C4-2B (cell line): ENCODE measurements at regions not wholly inside any gene's neighbourhood (a gene's known extent, or its start where the extent isn't known, plus 50 kb on each side); places are given as distances from the start of the nearest gene placed in this dataset.

ENCODE experiments used
- H3K27ac ChIP-seq: fragments of 450-650 bp; 2 replicates; pipeline ENCODE4 v1.5.1; 2017
- ZFX ChIP-seq: fragments of 450-650 bp; IDR thresholded peaks from 2 replicates; pipeline ENCODE4 v1.6.1; 2017
- TF ChIP-seq, protein P1 (sequence below): fragments of 450-650 bp; conservative IDR thresholded peaks from 2 replicates; pipeline ENCODE4 v1.5.1; 2017; ENCODE audit warnings: mild to moderate bottlenecking

DNA sequence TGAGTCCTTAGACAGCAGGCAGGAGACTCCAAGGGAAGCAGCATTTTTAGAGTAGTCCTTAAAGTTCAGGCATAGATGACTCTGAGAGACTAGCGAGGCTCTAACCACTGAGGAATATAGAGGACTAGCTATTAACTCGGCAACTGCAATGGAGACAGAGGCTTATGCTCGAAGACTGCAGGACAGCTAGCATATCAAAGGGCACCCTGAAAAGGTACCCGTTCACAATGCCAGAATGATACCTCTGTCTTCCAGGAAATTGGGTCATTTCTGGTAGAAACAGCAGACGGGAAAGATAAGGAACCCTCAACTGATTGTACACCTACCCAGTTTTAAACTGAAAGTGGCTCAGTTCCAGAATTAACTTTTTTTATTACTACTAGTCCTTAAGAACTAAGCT is 1204.0 kb upstream of the ZEB2 start:
- H3K27ac ChIP-seq, result no peak overlapping the region
- TF ChIP-seq ZFX, result no peak
- TF ChIP-seq, protein P1, sequence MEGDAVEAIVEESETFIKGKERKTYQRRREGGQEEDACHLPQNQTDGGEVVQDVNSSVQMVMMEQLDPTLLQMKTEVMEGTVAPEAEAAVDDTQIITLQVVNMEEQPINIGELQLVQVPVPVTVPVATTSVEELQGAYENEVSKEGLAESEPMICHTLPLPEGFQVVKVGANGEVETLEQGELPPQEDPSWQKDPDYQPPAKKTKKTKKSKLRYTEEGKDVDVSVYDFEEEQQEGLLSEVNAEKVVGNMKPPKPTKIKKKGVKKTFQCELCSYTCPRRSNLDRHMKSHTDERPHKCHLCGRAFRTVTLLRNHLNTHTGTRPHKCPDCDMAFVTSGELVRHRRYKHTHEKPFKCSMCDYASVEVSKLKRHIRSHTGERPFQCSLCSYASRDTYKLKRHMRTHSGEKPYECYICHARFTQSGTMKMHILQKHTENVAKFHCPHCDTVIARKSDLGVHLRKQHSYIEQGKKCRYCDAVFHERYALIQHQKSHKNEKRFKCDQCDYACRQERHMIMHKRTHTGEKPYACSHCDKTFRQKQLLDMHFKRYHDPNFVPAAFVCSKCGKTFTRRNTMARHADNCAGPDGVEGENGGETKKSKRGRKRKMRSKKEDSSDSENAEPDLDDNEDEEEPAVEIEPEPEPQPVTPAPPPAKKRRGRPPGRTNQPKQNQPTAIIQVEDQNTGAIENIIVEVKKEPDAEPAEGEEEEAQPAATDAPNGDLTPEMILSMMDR, result no peak

DNA sequence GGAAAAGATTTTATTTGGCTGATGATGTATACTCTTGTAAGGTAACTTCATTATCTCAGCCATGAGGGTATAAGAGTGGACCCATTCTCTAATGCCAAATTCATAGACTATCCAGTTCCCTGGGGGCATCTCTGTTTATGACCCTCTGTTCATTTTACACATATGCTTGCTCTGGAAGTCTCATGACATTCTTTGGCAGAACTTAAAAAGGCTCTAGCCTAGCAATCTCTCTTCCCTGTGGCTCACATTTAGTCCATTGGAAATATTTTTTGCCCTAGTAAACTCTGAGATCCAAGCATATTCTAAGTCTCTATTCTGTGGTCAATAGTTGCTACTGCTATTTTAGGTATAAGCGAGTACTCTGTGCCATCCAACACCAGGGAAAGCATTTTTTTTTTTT is 1201.8 kb upstream of the ZEB2 start:
- no peak overlapping the region for H3K27ac ChIP-seq
- TF ChIP-seq, protein P1, result no peak
- TF ChIP-seq ZFX, result no peak

DNA sequence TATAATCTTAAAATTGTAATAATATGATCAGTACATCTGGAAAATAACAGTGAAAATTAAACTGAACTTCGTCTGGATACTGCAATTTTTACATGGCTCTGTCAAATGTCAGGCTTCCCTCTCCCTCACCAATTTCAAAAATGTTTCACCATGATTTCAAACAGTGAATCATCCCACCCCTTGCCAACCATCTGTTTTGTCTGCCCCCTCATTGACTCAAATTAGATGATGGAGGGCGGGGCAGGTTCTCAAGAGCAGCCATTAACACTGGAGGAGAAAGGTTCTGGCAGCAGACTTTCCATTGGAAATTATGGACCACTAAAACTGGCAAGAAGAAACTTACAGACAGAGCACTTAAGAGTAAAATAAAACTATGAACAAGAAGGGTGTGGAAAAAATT is 1195.7 kb upstream of the ZEB2 start:
- TF ChIP-seq, protein P1, result no peak
- TF ChIP-seq ZFX, result no peak
- H3K27ac ChIP-seq, result no peak overlapping the region

DNA sequence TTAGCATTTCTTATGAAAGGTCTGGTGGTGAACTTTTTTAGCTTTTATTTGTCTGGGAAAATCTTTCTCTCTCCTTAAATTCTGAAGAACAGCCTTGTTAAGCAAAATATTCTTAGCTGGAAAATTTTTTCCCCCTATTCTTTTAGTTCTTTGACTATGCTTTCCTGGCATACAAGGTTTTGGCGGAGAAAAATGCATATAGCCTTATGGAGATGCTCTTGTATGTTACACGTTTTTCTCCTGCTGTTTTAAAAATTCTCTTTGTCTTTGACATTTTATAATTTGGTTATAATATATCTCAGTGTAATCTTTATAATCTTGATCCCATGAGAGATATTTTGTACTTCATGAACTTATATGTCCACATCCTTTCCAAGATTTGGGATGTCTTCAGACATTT is 1190.4 kb upstream of the ZEB2 start:
- TF ChIP-seq, protein P1, result no peak
- no peak for TF ChIP-seq ZFX
- H3K27ac ChIP-seq, result no peak overlapping the region

DNA sequence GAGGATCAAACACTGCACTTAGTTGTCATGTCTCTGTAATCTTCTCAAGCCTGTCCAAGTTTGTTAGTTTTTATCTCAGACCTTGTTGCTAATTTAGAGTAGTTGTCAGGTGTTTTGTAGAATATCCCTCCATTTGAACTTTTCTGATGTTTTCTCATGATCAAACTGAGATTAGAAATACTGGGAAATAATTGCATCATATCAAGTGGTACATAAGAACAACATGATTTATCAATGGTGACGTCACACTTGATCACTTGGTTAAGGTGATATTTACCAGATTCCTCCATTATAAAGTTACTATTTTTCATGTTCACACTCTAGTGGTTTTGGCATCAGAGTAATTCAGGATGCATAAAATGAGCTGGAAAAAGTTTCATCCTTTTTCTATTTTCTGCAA is 1182.4 kb upstream of the ZEB2 start:
- H3K27ac ChIP-seq, result no peak overlapping the region
- TF ChIP-seq, protein P1, result no peak
- no peak for TF ChIP-seq ZFX

DNA sequence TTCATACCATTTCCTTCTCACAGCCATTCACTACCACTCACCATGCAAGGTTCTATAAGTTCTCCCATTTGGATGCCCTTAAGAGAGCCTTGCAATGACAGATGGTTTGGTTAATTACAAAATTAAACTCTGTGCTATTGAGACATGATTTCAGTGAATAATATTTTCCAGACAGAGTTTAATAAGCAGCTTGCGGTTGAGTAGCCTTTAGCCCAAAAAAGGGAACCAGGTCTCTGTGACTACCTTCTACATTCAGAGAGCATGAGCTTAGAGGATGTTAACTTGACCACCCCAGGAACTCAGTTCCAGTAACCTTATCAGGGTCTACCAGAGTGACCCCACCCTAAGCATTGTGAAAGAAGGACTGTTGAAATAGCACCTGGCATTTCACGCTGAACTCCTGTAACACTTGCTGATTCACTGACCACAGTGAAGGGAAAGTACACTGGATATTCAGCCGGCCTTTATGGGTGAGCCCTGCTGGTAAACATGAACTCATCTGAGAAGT is 1173.1 kb upstream of the ZEB2 start:
- TF ChIP-seq, protein P1, result no peak
- TF ChIP-seq ZFX, result no peak
- no peak overlapping the region for H3K27ac ChIP-seq

DNA sequence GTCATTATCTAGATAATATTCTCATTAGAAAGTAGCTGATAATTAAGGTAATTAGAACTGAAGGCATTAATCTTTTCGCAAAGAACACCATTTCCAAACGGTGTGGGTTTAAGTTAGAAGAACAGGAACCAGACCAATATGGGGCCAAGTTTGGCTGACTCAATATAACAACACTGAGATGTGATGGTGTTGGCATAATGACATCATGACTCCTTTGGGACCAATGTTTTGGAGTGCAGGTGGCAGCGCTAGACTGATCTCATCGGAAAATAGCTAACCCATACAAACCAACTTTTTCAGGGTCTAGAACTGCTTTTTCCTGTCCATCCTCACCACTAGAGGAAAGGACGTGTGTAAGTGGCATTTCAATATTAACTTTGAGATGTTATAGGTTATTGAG is 1171.7 kb upstream of the ZEB2 start:
- no peak overlapping the region for H3K27ac ChIP-seq
- TF ChIP-seq, protein P1, result no peak
- no peak for TF ChIP-seq ZFX
